ENCODE measurements at regions not wholly inside any gene's neighbourhood (a gene's known extent, or its start where the extent isn't known, plus 50 kb on each side); places are given as distances from the start of the nearest gene placed in this dataset.

DNA sequence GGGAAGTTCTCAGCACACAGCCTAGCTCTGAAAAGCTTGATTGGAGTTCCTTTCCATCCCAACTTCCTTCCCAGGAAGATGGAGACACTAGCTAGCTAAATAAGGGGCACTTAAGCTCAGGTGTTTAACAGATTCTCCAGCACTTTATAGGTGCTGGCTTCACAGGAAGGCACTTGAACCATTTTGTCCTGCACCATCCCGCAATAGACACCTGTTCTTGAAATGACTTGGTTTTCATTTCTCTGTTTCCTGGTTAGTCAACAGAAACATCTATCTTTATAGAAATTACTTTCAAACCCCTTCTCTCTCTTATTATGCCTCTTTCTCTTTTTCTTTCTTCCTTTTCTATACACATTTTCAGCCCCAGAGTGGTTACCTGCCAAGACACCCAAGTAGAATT lies 409.9 kb upstream of the ZFHX3 start:
- DNase-seq (ENCODE audit: low spot score): no peak

DNA sequence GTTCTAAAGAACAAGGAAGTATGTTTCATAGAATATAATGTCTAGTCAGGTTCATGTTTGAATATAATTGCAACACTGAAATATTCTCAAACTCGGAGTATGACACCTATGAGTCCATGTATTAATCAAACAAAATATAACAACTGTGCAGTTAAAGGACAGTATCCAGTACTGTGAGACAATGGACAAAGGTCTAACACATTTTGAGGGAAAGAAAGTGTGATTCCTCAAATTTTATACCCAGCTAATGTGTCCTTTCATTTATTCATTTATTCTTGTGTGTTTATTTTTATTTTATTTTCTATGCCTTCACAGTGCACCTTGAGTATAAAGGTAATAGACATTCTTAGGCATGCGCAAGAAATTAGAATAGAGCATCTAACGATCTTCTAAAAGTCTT lies 401.0 kb upstream of the ZFHX3 start:
- no peak for DNase-seq (ENCODE audit: low spot score)

DNA sequence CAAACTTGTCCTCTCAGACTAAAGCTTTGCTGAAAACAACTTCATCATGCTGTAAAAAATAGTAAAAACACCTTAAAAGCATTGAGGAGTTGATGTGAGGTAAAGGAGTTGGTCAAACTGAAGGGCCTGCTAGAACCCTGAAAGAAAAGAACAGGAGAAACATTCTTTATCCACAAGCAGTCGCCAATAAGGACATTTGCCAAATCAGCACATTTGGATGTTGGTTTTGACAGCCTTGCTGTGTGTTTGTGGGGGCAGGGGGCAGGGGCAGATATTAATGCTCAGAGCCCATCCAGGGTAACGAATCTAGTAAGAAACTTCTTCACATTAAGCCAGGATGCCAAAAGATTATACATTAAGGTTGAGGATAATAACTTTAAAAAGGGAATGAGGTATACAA lies 399.9 kb upstream of the ZFHX3 start:
- no peak for DNase-seq (ENCODE audit: low spot score)

DNA sequence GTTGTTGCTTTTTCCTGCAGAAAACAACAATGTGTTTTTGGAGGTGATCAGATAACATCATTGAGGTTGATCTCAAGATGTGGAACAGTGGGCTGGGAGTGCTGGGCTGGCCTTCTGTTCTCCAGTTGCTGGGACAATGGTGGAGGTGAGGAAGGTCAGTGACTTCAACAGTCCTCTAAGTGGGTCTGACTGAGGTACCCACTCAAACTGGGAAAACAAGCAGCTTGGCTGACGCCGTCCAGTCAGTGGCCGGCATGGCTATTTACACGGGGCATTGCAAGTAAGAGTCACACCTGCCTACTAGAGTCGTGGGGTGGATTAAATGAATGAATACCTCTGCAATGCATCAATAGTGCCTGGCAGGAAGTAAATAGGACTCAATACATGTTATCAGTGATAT lies 386.7 kb upstream of the ZFHX3 start:
- DNase-seq (ENCODE audit: low spot score): no peak

DNA sequence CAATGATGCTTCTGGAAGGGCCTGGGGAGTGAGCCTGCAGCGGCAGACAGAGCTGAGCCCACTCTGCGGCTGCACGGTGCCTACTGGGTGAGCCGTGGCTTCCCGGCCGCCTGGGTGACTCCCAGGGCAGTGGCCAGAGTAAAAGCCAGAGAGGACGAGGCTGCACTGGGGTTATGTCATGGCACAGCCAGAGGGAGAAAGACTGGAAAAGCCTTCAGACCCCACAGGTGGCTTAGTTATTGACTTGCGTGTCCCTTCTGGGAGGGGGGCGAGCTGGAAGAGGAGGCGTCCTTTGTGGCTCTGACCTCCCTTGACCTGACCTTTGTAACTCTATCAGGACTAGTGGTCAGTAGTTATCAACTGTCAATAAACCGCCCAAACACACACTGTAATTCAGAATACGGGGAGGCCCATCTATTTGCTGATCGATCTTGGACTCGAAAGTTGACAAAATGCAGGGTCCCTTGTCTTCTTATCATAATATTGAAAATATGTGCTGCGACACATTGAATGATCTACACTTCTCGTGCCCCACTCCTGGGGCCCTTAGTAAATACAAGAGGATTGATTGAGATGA lies 385.9 kb upstream of the ZFHX3 start:
- no peak for DNase-seq (ENCODE audit: low spot score)

DNA sequence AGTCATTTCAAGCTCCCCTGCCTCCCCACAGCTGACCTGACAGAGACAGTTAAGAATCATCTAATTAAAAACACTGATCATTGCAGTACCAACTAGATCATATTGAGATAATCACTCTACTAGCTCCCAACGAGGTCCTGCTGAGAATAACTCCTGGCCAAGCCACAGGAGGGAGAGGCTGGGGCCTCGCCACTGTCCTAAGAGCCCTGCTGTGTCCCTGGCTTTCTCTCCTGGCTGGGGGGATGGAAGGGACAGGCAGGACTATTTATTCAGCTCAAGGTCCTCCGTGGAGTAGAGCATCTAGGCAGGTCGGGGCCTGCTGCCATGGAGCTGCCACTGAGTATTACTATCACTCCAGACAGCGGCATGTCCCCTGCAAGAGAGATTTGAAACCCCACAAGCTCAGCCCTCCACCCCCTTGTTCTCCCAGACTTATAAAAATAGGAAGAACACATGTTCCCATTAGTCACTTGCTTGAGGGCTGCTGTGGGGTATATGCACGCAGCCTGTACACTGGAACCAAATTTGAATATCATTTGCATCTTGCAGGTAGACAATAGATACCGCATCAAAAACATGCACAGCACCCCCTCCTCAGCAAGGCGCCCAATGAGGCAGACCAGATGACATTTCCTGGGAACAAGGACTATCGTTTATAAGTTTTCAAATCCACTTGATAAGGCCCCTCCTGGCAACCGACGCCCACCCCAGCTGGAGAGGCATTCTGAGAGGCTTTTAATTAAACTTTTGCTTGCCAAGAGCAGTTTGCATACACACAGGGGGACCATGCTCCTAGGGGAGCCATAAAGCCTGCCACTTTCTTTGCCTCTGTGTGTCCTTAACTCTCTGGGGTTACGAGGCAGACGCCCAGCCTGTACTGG lies 385.2 kb upstream of the ZFHX3 start:
- no peak for DNase-seq (ENCODE audit: low spot score)

DNA sequence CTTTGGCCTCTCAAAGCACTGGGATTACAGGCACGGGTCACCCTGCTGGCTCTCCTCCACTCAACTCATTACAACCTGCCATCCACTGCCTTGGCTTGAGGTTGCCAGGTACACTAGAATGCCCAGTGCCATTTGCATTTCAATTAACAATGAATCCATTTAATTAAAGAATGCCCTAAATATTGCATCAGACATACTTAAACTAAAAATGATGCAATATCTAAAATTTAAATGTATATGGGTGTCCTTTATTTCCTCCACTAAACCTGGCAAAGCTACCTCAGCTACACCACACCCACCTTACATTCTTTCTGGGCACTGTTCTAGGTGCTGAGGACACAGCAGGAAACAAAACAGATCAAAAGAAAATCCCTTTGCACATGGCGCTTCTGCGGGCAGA lies 382.2 kb upstream of the ZFHX3 start:
- DNase-seq (ENCODE audit: low spot score): no peak

DNA sequence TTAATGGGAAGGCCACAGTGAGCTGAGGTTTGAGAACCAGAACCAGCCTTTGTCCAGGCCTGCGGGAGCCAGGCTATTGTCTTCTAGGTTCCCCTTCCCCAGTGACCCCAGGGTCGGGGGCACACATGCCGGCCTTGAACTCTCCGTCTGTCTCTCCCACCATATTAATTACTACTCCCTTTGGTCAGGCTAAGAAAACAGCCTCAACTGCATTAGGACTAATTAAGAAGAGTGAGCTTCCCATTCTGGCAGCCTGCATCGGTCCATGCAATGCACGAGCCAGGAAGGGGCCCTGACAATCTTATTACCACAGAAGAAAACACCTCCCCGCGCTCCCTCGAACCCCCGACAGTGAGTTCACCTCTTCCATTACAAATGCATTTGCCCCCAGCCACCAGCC lies 380.2 kb upstream of the ZFHX3 start:
- no peak for DNase-seq (ENCODE audit: low spot score)

DNA sequence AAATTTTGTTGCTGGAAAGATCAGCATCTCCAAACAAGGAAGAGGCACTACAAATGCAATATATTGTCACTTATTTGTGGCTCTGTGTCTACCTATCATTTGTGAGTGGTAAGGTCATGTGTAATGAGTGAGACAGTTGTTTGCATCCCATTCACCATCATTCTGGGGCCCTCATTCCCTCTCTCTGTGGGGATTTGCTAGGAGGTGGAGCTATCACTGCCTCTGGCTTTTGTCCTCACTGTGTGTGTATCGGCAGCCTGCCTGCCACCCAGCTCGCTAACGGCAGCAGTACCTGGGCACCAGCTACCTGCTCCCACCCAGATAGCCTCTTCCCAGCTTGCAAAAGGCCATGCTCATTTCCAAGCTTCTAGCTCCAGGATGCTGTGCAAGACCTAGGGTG lies 379.2 kb upstream of the ZFHX3 start:
- DNase-seq (ENCODE audit: low spot score): no peak

DNA sequence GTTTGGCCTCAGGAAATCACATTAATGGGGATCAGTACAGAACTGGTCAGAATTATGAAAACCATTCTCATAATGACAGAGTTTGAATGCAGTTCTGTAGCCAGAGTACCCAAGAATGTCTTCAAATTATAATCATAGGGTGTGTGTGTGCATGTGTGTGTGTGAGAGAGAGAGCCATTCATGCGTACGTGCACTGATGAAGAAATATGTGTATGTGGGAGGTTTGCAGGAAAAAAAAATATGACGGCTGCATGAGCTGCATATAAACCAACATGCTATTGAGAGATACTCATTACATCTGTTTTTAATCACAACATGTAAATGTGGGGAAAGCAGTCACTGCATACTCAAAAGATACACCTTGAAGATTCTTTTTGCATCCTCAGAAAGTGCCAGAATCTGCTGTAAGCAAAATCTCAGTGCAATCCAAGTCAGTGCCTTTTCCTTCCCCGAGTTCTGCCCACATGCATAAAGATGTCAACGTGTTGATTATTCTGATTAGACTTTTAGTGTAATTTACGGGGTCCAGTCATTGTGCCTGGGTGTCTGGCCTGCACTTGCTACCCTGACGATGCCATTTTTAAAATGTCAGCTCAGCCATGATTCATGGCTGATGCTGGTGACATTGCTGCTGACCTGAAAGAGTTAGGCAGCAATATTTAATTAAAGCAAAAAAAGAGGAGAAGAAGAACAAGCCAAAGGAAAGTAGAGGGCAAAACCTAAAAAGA lies 378.7 kb upstream of the ZFHX3 start:
- DNase-seq (ENCODE audit: low spot score): no peak

DNA sequence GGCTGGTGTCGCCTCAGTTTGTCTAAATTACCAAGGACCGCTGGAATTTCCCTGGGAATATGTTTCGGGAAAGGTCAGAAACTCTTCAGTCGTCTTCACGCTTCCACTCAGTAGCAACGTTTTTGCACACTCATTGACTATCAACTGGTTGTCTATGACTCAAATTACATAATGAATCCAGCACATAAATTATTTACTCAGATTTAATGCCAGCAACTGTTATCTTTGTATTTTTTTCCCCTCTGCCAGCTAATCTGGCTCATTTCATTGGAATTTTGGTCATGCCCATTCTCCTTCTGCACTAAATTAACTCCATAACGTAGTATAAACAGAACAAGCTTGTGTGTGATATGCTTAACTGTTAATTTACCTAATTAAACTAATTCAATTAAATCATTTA lies 372.7 kb upstream of the ZFHX3 start:
- no peak for DNase-seq (ENCODE audit: low spot score)

DNA sequence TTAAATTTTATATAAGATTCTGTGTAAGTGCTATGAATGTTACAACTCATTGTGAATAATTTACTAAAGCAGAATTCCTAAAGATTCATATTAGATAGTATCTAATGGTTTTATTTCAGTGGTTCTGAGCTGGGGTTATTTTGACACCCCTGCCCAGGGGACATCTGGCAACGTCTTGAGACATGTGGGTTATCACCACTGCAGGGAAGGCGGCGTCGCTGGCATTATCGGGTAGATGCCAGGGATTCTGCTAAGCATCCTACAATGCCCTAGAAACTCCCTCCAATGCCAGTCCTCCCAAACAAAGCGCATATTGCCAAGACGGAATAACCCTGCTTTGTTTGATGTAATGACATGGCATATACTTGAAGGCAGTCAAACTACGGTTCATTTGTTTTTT lies 372.3 kb upstream of the ZFHX3 start:
- no peak for DNase-seq (ENCODE audit: low spot score)

DNA sequence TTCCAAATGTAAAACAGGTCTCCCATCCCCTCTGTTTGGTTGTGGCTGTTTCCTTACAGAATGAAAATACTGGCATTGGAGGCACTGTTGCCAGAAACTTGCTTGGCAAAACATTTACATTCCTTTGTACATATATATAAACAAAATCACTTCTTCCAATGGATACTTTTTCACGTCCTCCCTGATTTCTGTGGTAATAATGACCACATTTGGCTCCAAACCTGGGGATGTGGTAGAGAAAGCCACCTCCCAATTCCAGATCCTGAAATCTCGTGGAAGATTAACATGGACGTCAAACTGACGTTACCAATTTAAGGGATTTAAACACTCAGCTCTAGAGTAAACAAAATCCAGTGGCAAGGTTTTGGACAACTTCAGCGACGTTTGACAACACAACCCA lies 370.8 kb upstream of the ZFHX3 start:
- DNase-seq (ENCODE audit: low spot score): no peak

DNA sequence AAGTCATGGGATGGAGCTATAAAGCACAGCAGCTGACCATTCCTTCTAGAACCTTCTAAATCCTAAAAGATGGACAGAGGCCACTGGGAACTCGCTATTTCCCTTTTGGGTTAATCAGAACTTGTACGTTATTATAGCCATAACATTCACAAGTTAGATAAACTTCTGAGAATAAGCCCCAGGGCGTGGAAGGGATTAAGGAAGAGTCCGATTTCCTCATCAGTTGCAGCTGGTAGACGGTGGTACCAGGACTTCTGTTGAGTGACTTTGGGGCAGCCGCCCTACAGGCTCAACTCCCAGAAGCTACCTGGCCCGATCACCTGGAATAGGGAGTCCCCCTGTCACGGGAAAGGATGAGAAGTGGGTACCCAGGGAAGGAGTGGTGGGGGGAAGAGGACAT lies 370.1 kb upstream of the ZFHX3 start:
- DNase-seq (ENCODE audit: low spot score): no peak

DNA sequence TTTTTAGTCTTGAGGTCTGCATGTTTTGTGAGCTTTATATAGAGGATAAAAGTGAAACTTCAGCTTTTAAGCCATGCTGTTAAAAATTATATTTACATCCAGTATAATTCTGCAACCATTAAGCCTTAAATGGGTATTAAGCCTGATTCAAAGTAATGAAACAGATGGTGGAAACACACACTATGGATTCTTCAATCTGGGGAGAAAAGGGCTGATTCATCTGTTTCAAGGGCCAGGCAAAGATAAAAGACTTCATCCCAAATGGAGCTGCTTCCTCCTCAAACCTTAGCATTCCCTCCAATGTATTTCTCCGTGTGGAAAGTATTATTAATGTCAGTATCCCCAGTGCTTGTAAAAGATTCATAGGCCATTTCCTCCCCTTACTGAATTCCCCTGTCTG lies 367.4 kb upstream of the ZFHX3 start:
- no peak for DNase-seq (ENCODE audit: low spot score)

DNA sequence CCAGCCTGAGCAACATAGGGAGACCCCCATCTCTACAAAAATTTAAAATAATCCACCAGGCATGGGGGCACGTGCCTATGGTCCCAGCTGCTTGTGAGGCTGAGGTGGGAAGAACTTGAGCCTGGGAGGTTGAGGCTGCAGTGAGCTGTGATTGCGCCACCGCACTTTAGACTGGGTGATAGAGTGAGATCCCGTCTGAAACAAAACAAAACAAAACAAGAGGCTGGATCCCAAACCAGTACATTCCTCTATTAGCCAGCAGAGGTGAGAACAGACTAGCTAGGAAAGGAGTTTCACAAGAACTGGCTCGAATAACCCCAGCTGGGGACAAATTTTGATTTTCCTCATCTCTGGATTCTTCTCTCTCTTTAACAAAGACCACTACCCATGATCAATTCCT lies 366.7 kb upstream of the ZFHX3 start:
- DNase-seq (ENCODE audit: low spot score): no peak

DNA sequence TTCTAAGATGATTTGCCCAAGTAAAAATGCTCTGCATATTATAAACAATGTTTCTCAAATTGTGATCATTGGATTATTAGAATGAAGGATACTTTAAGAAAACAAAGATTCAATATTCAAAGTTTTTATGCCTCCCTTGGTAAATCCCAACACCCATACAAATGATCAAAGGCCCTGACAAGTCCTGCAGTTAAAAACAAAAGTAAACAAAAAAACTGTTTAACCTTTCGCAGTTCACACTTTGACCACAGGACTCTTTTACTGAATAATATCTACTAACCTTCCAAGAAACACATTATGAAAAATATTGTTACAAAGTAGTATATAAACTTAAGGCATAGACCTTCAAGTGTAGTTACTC lies 365.9 kb upstream of the ZFHX3 start:
- no peak for DNase-seq (ENCODE audit: low spot score)

DNA sequence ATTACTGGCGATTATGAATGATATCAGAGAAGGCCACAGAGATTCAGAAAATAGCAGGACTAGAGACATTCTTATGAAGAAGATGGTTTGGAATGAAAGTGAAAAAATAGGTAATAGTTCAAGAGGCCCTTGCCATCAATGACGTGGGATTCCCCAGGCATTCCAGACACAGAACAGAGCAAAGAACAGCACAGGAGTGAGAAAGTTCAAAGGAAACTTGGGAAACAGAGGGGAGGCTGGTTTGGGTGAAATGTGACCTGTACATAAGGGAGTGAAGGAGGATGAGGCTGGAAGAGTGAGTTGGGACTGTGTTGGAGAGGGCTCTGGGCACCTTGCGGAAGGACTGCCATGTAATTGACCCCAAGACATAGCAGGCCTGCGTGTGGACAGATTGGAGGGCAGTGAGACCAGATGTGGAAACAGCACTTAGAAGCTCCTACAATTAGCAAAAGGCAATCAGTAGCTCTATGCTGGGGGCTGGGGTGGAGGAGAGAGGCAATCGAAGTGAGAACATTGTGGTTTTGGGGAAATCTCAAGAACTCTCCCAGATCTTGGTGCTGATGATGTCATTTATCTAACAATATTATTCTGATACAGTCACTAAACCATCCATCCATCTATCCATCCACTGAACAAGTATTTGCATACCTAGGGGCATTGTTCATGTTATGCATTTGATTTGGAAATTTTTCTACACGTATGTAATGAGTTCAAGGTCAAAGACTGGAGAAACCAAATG lies 365.3 kb upstream of the ZFHX3 start:
- DNase-seq (ENCODE audit: low spot score): no peak

DNA sequence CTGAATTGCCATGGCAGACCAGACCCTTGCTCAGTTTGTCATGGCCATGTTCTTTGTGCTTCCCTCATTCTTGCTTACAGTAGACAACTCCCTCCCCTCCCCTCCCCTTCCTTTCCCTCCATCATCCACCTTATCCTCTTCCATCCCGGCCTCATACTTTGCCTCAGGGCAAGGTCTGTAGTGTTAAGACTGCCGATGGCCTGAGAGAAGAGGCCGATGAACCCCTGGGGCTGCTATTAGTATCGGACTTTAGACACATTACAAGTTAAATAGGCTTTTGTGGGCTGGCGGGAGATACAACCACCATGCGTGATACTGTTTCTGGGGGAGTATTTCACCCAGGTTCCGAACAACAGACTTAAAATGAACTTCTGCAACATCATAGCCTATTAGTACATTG lies 364.5 kb upstream of the ZFHX3 start:
- DNase-seq (ENCODE audit: low spot score): no peak

DNA sequence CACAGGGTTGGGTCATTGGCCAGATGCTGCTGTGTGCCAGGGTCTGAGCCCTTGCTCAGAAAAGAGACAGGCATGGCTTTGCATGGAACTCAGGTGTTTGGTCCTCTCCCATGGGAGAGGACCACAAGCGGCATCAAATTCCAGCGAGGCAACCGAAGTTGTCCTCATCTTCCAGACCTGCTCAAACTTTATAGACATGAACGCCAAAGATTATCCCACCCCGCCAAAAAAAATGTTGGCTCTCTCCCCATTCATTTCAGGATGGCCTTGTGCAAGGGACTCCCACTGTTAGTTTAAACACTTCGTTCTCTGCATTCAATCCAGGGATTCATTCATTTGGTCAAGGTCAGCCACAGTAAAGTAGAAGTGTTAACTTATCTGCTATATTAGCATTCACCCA lies 360.8 kb upstream of the ZFHX3 start:
- no peak for DNase-seq (ENCODE audit: low spot score)

DNA sequence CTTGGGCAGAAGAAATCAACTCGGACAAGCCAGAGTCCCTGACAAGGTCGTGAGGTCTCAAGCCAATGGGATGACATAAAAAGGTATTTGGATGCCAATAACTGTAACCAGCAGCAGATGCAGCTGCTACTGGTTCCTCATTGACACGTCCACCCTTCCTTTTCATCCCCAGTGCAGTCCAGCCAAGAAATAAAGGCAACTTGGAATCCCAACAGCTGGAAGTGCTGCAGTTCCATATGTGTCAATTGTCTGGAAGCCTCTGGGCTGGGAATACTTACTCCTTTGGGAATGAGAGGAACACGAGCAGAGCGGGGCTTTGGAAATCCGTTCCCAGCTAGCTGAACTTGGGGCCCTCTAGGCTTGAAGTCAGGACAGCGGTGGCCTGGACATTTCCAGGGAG lies 360.4 kb upstream of the ZFHX3 start:
- no peak for DNase-seq (ENCODE audit: low spot score)

DNA sequence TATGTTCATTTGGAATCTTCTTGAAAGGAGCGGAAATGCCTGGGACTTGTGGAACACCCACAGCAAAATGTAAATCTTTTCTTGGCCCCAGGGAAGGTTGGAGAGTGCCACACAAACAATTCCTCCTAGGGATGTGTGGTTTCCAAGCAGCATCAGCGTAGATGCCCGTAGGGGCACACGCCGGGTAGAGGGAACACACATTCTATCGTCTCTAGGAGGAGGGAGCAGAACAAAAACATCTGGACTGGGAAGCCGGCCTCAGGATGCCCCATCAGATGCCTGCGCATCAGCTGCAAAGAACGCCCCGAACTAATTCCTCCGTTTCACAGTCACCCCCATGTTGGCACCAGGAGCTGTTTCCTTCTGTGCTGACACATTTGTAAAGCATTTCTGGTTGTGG lies 357.9 kb upstream of the ZFHX3 start:
- DNase-seq (ENCODE audit: low spot score): no peak

DNA sequence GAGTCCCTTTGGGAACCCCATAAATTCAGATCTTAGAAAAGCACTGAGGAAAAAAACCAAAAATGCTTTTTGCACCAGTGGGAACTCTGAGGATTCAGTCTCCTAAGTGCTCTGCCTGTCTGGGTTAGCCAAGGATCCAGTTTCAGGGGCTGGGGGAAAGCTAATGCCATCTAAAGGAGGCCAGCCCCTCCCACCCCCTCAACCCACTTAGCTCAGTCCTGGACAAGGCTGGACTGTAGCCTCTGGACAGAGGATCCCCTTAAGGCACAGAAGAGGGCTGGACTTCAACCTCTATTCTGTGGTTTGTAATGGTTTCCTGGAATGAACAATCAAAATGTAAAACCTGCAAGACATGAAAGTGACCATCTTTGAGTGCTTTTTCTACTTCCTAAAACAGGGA lies 356.1 kb upstream of the ZFHX3 start:
- no peak for DNase-seq (ENCODE audit: low spot score)
